ENCODE measurements at regions not wholly inside any gene's neighbourhood (a gene's known extent, or its start where the extent isn't known, plus 50 kb on each side); places are given as distances from the start of the nearest gene placed in this dataset.
A peak's percentile ranks its signal among the peaks of the same experiment; 100 is the strongest.

GRCh38 chr21:15653710-15654109 lies 76.1 kb upstream of the USP25 start:
- Histone ChIP-seq H3K4ac (ENCODE audit: low read depth, low read length) (no peak overlapping the region), H3K4me1 (ENCODE audit: control insufficient read depth in 1 of 2, insufficient read depth in 2 of 2, low read length in 2 of 2) (no peaks in the 10 kb centered on the region), H3K4me2 (ENCODE audit: low read length) (no peak overlapping the region), H3K4me3 (ENCODE audit: low read depth, low read length) (no peak overlapping the region), H3K79me2 (ENCODE audit: control insufficient read depth, insufficient read depth, low read length, poor library complexity) (no peaks in the 10 kb centered on the region), H2AK5ac (ENCODE audit: low read length) (no peak overlapping the region), H4K8ac (ENCODE audit: low read depth, low read length) (no peak overlapping the region), H3K27me3 (ENCODE audit: insufficient read depth, low read length) (no peaks in the 10 kb centered on the region), H2BK5ac (ENCODE audit: low read depth, low read length, poor library complexity) (no peak overlapping the region), H4K12ac (ENCODE audit: low read depth, low read length) (no peak overlapping the region), H2BK120ac (ENCODE audit: insufficient read depth, low read length, poor library complexity) (no peak overlapping the region), H2AFZ (ENCODE audit: insufficient read depth, low read length, poor library complexity) (no peak overlapping the region), H3K27ac (ENCODE audit: low read depth, low read length) (no peak overlapping the region), H3K9me3 (ENCODE audit: insufficient read depth, low read depth, low read length) (no peaks in the 10 kb centered on the region), H3K79me1 (ENCODE audit: low read length) (no peaks in the 10 kb centered on the region), H3K9ac (ENCODE audit: low read length) (no peak overlapping the region), H2BK12ac (ENCODE audit: low read length) (no peak overlapping the region), H3K36me3 (ENCODE audit: control insufficient read depth in 1 of 2, insufficient read depth in 2 of 2, low read length in 2 of 2) (no peaks in the 10 kb centered on the region), H3K14ac (ENCODE audit: low read length) (no peak overlapping the region), H4K91ac (ENCODE audit: low read depth, low read length) (no peak overlapping the region), H3K18ac (ENCODE audit: low read length) (no peak overlapping the region), H3K23ac (ENCODE audit: low read length) (no peak overlapping the region)
- WGBS (ENCODE audit: extremely low coverage, insufficient coverage, insufficient read length) = no CpG with 5 or more reads among the region's 2 CpGs
- no peak for DNase-seq

DNA sequence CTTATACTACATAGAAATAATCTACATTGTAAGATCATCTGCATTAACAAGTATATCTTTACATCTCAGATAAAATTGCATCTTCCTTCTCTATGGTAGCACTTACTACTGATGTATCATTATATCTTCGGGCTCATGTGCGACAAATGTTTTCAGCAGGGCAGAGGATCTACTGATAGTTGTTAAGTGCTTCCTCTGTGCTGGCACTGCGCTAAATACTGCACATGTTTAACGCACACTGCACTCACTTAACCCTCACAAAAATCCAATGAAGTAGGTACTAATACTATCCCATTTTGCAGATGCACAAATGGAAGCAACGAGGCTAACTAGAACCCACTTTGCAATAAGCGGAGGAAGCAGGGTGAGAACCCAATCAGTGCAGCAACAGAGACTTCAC lies 75.6 kb upstream of the USP25 start:
- H3K9ac ChIP-seq (ENCODE audit: low read length) = no peak overlapping the region
- DNase-seq = no peak
- no peak overlapping the region for H2BK5ac ChIP-seq (ENCODE audit: low read depth, low read length, poor library complexity)
- no peaks in the 10 kb centered on the region for H3K4me1 ChIP-seq (ENCODE audit: control insufficient read depth in 1 of 2, insufficient read depth in 2 of 2, low read length in 2 of 2)
- H2AK5ac ChIP-seq (ENCODE audit: low read length) = no peak overlapping the region
- H3K27me3 ChIP-seq (ENCODE audit: insufficient read depth, low read length) = no peaks in the 10 kb centered on the region
- H3K18ac ChIP-seq (ENCODE audit: low read length) = no peak overlapping the region
- H4K12ac ChIP-seq (ENCODE audit: low read depth, low read length) = no peak overlapping the region
- H3K14ac ChIP-seq (ENCODE audit: low read length) = no peak overlapping the region
- H3K36me3 ChIP-seq (ENCODE audit: control insufficient read depth in 1 of 2, insufficient read depth in 2 of 2, low read length in 2 of 2) = no peaks in the 10 kb centered on the region
- H3K4me3 ChIP-seq (ENCODE audit: low read depth, low read length) = no peak overlapping the region
- H4K91ac ChIP-seq (ENCODE audit: low read depth, low read length) = no peak overlapping the region
- H3K79me2 ChIP-seq (ENCODE audit: control insufficient read depth, insufficient read depth, low read length, poor library complexity) = no peaks in the 10 kb centered on the region
- no peaks in the 10 kb centered on the region for H3K9me3 ChIP-seq (ENCODE audit: insufficient read depth, low read depth, low read length)
- no peaks in the 10 kb centered on the region for H3K79me1 ChIP-seq (ENCODE audit: low read length)
- H4K8ac ChIP-seq (ENCODE audit: low read depth, low read length) = no peak overlapping the region
- H3K4ac ChIP-seq (ENCODE audit: low read depth, low read length) = no peak overlapping the region
- no CpG with 5 or more reads among the region's 6 CpGs for WGBS (ENCODE audit: extremely low coverage, insufficient coverage, insufficient read length)
- no peak overlapping the region for H2AFZ ChIP-seq (ENCODE audit: insufficient read depth, low read length, poor library complexity)
- H3K23ac ChIP-seq (ENCODE audit: low read length) = no peak overlapping the region
- H2BK12ac ChIP-seq (ENCODE audit: low read length) = no peak overlapping the region
- H3K27ac ChIP-seq (ENCODE audit: low read depth, low read length) = no peak overlapping the region
- no peak overlapping the region for H3K4me2 ChIP-seq (ENCODE audit: low read length)
- H2BK120ac ChIP-seq (ENCODE audit: insufficient read depth, low read length, poor library complexity) = no peak overlapping the region

DNA sequence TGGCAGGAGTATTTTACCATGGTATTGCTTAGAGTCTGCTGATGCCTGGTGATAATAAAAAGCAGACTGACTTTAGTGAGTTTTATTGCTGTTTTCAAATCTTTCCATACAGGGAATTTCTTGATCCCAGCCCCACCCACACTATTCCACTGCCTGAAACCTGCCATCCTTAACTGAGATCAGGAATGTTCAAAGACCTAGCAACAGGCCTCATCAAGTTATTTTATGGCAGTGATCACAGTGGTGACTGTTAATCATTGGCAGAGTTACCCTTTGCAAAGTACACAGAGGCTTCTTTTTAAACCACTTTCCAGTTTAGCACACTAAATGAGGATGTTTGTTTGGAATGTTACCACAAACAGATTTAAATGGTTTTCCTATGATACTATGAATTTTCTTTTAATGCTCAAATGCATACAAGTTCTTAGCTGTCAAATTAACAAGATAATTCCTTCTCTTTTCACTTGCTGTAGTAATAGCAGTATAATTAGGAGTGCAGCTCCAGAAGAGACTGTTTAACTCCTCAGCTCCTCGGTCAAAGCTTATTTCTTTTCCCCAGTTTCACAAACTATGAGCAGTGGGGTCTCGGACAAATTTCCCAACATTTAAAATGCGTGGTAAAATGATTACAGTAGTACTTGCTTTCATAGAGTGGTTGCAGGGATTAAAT lies 69.9 kb upstream of the USP25 start:
- WGBS (ENCODE audit: extremely low coverage, insufficient coverage, insufficient read length) = no CpG with 5 or more reads among the region's 3 CpGs
- H2AFZ ChIP-seq (ENCODE audit: insufficient read depth, low read length, poor library complexity) = no peak overlapping the region
- no peak overlapping the region for H2BK12ac ChIP-seq (ENCODE audit: low read length)
- H3K18ac ChIP-seq (ENCODE audit: low read length) = no peak overlapping the region
- no peak overlapping the region for H3K23ac ChIP-seq (ENCODE audit: low read length)
- no peak overlapping the region for H4K8ac ChIP-seq (ENCODE audit: low read depth, low read length)
- no peaks in the 10 kb centered on the region for H3K79me2 ChIP-seq (ENCODE audit: control insufficient read depth, insufficient read depth, low read length, poor library complexity)
- no peaks in the 10 kb centered on the region for H3K9me3 ChIP-seq (ENCODE audit: insufficient read depth, low read depth, low read length)
- no peak overlapping the region for H3K4me2 ChIP-seq (ENCODE audit: low read length)
- no peak overlapping the region for H4K12ac ChIP-seq (ENCODE audit: low read depth, low read length)
- no peak overlapping the region for H2AK5ac ChIP-seq (ENCODE audit: low read length)
- H2BK120ac ChIP-seq (ENCODE audit: insufficient read depth, low read length, poor library complexity) = no peak overlapping the region
- H3K4ac ChIP-seq (ENCODE audit: low read depth, low read length) = no peak overlapping the region
- no peaks in the 10 kb centered on the region for H3K27me3 ChIP-seq (ENCODE audit: insufficient read depth, low read length)
- no peak overlapping the region for H2BK5ac ChIP-seq (ENCODE audit: low read depth, low read length, poor library complexity)
- no peak overlapping the region for H4K91ac ChIP-seq (ENCODE audit: low read depth, low read length)
- H3K27ac ChIP-seq (ENCODE audit: low read depth, low read length) = no peak overlapping the region
- no peak overlapping the region for H3K9ac ChIP-seq (ENCODE audit: low read length)
- no peak overlapping the region for H3K14ac ChIP-seq (ENCODE audit: low read length)
- DNase-seq = no peak
- no peaks in the 10 kb centered on the region for H3K36me3 ChIP-seq (ENCODE audit: control insufficient read depth in 1 of 2, insufficient read depth in 2 of 2, low read length in 2 of 2)
- no peaks in the 10 kb centered on the region for H3K79me1 ChIP-seq (ENCODE audit: low read length)
- no peaks in the 10 kb centered on the region for H3K4me1 ChIP-seq (ENCODE audit: control insufficient read depth in 1 of 2, insufficient read depth in 2 of 2, low read length in 2 of 2)
- H3K4me3 ChIP-seq (ENCODE audit: low read depth, low read length) = no peak overlapping the region

GRCh38 chr21:15660423-15660804 lies 69.4 kb upstream of the USP25 start:
- Histone ChIP-seq H4K8ac (ENCODE audit: low read depth, low read length) (no peak overlapping the region), H2BK5ac (ENCODE audit: low read depth, low read length, poor library complexity) (no peak overlapping the region), H4K12ac (ENCODE audit: low read depth, low read length) (no peak overlapping the region), H3K18ac (ENCODE audit: low read length) (no peak overlapping the region), H2AFZ (ENCODE audit: insufficient read depth, low read length, poor library complexity) (no peak overlapping the region), H3K4me3 (ENCODE audit: low read depth, low read length) (no peak overlapping the region), H3K23ac (ENCODE audit: low read length) (no peak overlapping the region), H3K14ac (ENCODE audit: low read length) (no peak overlapping the region), H3K79me2 (ENCODE audit: control insufficient read depth, insufficient read depth, low read length, poor library complexity) (no peaks in the 10 kb centered on the region), H3K9me3 (ENCODE audit: insufficient read depth, low read depth, low read length) (no peaks in the 10 kb centered on the region), H3K4me1 (ENCODE audit: control insufficient read depth in 1 of 2, insufficient read depth in 2 of 2, low read length in 2 of 2) (no peaks in the 10 kb centered on the region), H3K79me1 (ENCODE audit: low read length) (no peaks in the 10 kb centered on the region), H3K36me3 (ENCODE audit: control insufficient read depth in 1 of 2, insufficient read depth in 2 of 2, low read length in 2 of 2) (no peaks in the 10 kb centered on the region), H2BK120ac (ENCODE audit: insufficient read depth, low read length, poor library complexity) (no peak overlapping the region), H3K27ac (ENCODE audit: low read depth, low read length) (no peak overlapping the region), H4K91ac (ENCODE audit: low read depth, low read length) (no peak overlapping the region), H2AK5ac (ENCODE audit: low read length) (no peak overlapping the region), H3K27me3 (ENCODE audit: insufficient read depth, low read length) (no peaks in the 10 kb centered on the region), H3K4me2 (ENCODE audit: low read length) (no peak overlapping the region), H2BK12ac (ENCODE audit: low read length) (no peak overlapping the region), H3K9ac (ENCODE audit: low read length) (no peak overlapping the region), H3K4ac (ENCODE audit: low read depth, low read length) (no peak overlapping the region)
- no CpG with 5 or more reads among the region's 2 CpGs for WGBS (ENCODE audit: extremely low coverage, insufficient coverage, insufficient read length)
- peak in 1 of 2 donors; percentile 30 for DNase-seq

Measured in trophoblast cell (in vitro differentiated cells and primary cell).